Stimulated activated CD4-positive, alpha-beta T cell treated with anti-CD3 and anti-CD28 coated beads, Interleukin-2, amount 100 ng/mL, for 48 hours (primary cell): ENCODE measurements at regions not wholly inside any gene's neighbourhood (a gene's known extent, or its start where the extent isn't known, plus 50 kb on each side); places are given as distances from the start of the nearest gene placed in this dataset.

Experiments used
- DNase-seq, 2 donors: peaks; one replicate each; pipeline ENCODE4 v3.0.0-alpha.2; 2020

GRCh38 chr1:192951691-192952460 is 107.3 kb downstream of the UCHL5 start:
- DNase-seq, result no peak

- DNase-seq, result no peak
These were observed 106.5 kb downstream of the UCHL5 start for GRCh38 chr1:192952646-192953045.

GRCh38 chr1:192954705-192955265 is 104.4 kb downstream of the UCHL5 start:
- DNase-seq, result no peak

DNA sequence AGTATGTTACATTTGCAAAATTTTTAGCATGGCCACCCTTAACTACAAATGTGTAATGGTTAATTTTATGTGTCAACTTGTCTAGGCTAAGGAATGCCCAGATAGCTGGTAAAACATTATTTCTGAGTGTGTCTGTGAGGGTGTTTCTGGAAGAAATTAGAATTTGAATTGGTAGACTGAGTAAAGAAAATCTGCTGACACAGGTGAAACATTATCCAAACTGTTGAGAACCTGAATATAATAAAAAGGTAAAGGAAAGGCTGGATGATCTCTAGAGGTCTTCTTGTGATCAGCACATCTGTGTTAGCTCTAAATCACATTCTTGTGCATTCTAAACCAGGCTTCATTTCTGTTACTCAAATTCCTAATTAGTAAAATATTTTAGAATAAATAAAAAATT is 100.8 kb downstream of the UCHL5 start:
- no peak for DNase-seq

DNA sequence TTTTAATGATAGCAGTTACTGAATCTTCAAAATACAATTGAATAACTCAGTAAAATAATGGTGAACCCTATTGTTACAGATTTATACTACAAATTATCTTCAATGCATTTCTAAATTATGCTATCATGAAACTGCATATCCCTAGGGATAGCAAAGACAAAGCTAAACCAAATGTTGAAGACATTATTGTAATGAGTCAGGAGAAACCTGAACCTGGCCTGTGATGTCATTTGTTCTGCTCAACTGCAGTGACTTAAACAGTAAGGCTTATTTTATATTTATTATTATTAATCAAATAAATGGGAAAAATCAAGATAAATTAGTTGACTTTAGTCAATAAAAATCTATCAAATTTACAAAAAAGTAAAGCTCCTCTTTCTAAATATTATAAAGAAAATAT is 100.3 kb downstream of the UCHL5 start:
- DNase-seq, result no peak

- no peak for DNase-seq
These were observed 99.4 kb downstream of the UCHL5 start for GRCh38 chr1:192959657-192960186.
